Hematopoietic multipotent progenitor cell treated with erythropoietin and hydrocortisone succinate and interleukin-3 and kit ligand, for 4 days (in vitro differentiated cells): ENCODE measurements at regions not wholly inside any gene's neighbourhood (a gene's known extent, or its start where the extent isn't known, plus 50 kb on each side); places are given as distances from the start of the nearest gene placed in this dataset.
"Not testable (repeated sequence)": the region's sequence is repeated elsewhere in the genome, so short reads cannot be mapped to it uniquely, and the experiment has no call there.

ENCODE experiments used
- DNase-seq: peaks from one replicate; pipeline ENCODE4 v3.0.0-alpha.2; 2015

GRCh38 chr7:156590212-156590611, 50.4 kb upstream of the RNF32 start:
- DNase-seq, result no peak

GRCh38 chr7:156589808-156590207, 50.8 kb upstream of the RNF32 start:
- no peak for DNase-seq

- DNase-seq, result no peak
These were observed 54.6 kb upstream of the RNF32 start for GRCh38 chr7:156585926-156586325.

GRCh38 chr7:156585025-156585648, 55.4 kb upstream of the RNF32 start:
- no peak for DNase-seq

GRCh38 chr7:156582591-156583123, 57.9 kb upstream of the RNF32 start:
- no peak for DNase-seq

GRCh38 chr7:156580036-156580435, 60.5 kb upstream of the RNF32 start:
- DNase-seq, result no peak

- DNase-seq, result no peak
These were observed 61.0 kb upstream of the RNF32 start for GRCh38 chr7:156579566-156579965.

GRCh38 chr7:156578978-156579430, 61.6 kb upstream of the RNF32 start:
- no peak for DNase-seq

GRCh38 chr7:156578578-156578940, 62.0 kb upstream of the RNF32 start:
- no peak for DNase-seq

GRCh38 chr7:156577645-156578577, 62.7 kb upstream of the RNF32 start:
- DNase-seq, result no peak

GRCh38 chr7:156576216-156577058, 64.1 kb upstream of the RNF32 start:
- no peak for DNase-seq

GRCh38 chr7:156568258-156568657, 72.3 kb upstream of the RNF32 start:
- no peak for DNase-seq

- no peak for DNase-seq
These were observed 73.6 kb upstream of the RNF32 start for GRCh38 chr7:156566812-156567549.

- DNase-seq, result not testable (repeated sequence)
These were observed 75.6 kb upstream of the RNF32 start for GRCh38 chr7:156565002-156565401.

- DNase-seq, result no peak
These were observed 79.9 kb upstream of the RNF32 start for GRCh38 chr7:156560696-156561095.

- no peak for DNase-seq
These were observed 80.5 kb upstream of the RNF32 start for GRCh38 chr7:156560075-156560474.

- DNase-seq, result no peak
These were observed 81.6 kb upstream of the RNF32 start for GRCh38 chr7:156559001-156559400.

GRCh38 chr7:156558198-156558597, 82.4 kb upstream of the RNF32 start:
- no peak for DNase-seq

- DNase-seq, result no peak
These were observed 84.5 kb upstream of the RNF32 start for GRCh38 chr7:156556083-156556482.

- no peak for DNase-seq
These were observed 86.1 kb upstream of the RNF32 start for GRCh38 chr7:156554488-156554887.

GRCh38 chr7:156549636-156550035, 90.9 kb upstream of the RNF32 start:
- no peak for DNase-seq

- DNase-seq, result no peak
These were observed 92.6 kb upstream of the RNF32 start for GRCh38 chr7:156547884-156548561.
